GM12874 (cell line): ENCODE measurements at regions not wholly inside any gene's neighbourhood (a gene's known extent, or its start where the extent isn't known, plus 50 kb on each side); places are given as distances from the start of the nearest gene placed in this dataset.

Experiments
- CTCF ChIP-seq: IDR thresholded peaks from 2 replicates; pipeline ENCODE4 v1.5.1; 2011; ENCODE audit warnings: low read depth, mild to moderate bottlenecking, control low read depth, low read length, moderate library complexity; ENCODE audit not compliant: insufficient read depth

GRCh38 chr14:106493962-106494823, 967.8 kb downstream of the TMEM121 start:
- no peak for TF ChIP-seq CTCF

GRCh38 chr14:106500571-106500970, 974.2 kb downstream of the TMEM121 start:
- no peak for TF ChIP-seq CTCF

- no peak for TF ChIP-seq CTCF
These were observed 975.5 kb downstream of the TMEM121 start for GRCh38 chr14:106501898-106502297.

GRCh38 chr14:106505366-106505765, 979.0 kb downstream of the TMEM121 start:
- no peak for TF ChIP-seq CTCF

GRCh38 chr14:106506881-106507305, 980.5 kb downstream of the TMEM121 start:
- TF ChIP-seq CTCF: no peak

- no peak for TF ChIP-seq CTCF
These were observed 981.0 kb downstream of the TMEM121 start for GRCh38 chr14:106507354-106507753.

- TF ChIP-seq CTCF: no peak
These were observed 981.8 kb downstream of the TMEM121 start for GRCh38 chr14:106508216-106508615.
